ENCODE measurements at regions not wholly inside any gene's neighbourhood (a gene's known extent, or its start where the extent isn't known, plus 50 kb on each side); places are given as distances from the start of the nearest gene placed in this dataset.

- DNase-seq (ENCODE audit: low read depth), result no peak
- Histone ChIP-seq H3K27me3 (ENCODE audit: control insufficient read depth, insufficient read depth, low read length) (no peaks in the 10 kb centered on the region), H3K36me3 (ENCODE audit: control insufficient read depth, insufficient read depth, low read length) (no peaks in the 10 kb centered on the region), H3K4me3 (ENCODE audit: low read depth, low read length) (no peak overlapping the region)
- no peak for TF ChIP-seq CTCF (IDR thresholded peaks at IDR 0.05; ENCODE audit: insufficient read depth, low read depth, low read length)
- POLR2A ChIA-PET, result no interaction called here
- CTCF ChIA-PET, result interaction anchor here (0.6 kb wide), 1 partner anchor 1007 kb away, joined by 3 read pairs; no protein-coding TSS in a partner anchor
Observed at GRCh38 chr22:23518376-23519187, 61.5 kb downstream of the IGLL1 start.

- no peak overlapping the region for H3K4me3 ChIP-seq (ENCODE audit: low read depth, low read length)
- no peak for DNase-seq (ENCODE audit: low read depth)
- ChIA-PET POLR2A (no interaction called here), CTCF (no interaction called here)
- H3K36me3 ChIP-seq (ENCODE audit: control insufficient read depth, insufficient read depth, low read length), result no peaks in the 10 kb centered on the region
- no peaks in the 10 kb centered on the region for H3K27me3 ChIP-seq (ENCODE audit: control insufficient read depth, insufficient read depth, low read length)
- TF ChIP-seq CTCF (IDR thresholded peaks at IDR 0.05; ENCODE audit: insufficient read depth, low read depth, low read length), result no peak
Observed at GRCh38 chr22:23517804-23518375, 62.2 kb downstream of the IGLL1 start.

- POLR2A ChIA-PET, result no interaction called here
- no peaks in the 10 kb centered on the region for H3K36me3 ChIP-seq (ENCODE audit: control insufficient read depth, insufficient read depth, low read length)
- no peak for TF ChIP-seq CTCF (IDR thresholded peaks at IDR 0.05; ENCODE audit: insufficient read depth, low read depth, low read length)
- CTCF ChIA-PET, result no interaction called here
- no peak for DNase-seq (ENCODE audit: low read depth)
- no peak overlapping the region for H3K4me3 ChIP-seq (ENCODE audit: low read depth, low read length)
- H3K27me3 ChIP-seq (ENCODE audit: control insufficient read depth, insufficient read depth, low read length), result no peaks in the 10 kb centered on the region
Observed at GRCh38 chr22:23516304-23516703, 63.8 kb downstream of the IGLL1 start.

- CTCF ChIA-PET, result no interaction called here
- DNase-seq (ENCODE audit: low read depth), result no peak
- Histone ChIP-seq H3K4me3 (ENCODE audit: low read depth, low read length) (no peak overlapping the region), H3K36me3 (ENCODE audit: control insufficient read depth, insufficient read depth, low read length) (no peaks in the 10 kb centered on the region), H3K27me3 (ENCODE audit: control insufficient read depth, insufficient read depth, low read length) (no peaks in the 10 kb centered on the region)
- POLR2A ChIA-PET, result no interaction called here
- no peak for TF ChIP-seq CTCF (IDR thresholded peaks at IDR 0.05; ENCODE audit: insufficient read depth, low read depth, low read length)
Observed at GRCh38 chr22:23514322-23515038, 65.6 kb downstream of the IGLL1 start.

- no peak for TF ChIP-seq CTCF (IDR thresholded peaks at IDR 0.05; ENCODE audit: insufficient read depth, low read depth, low read length)
- H3K36me3 ChIP-seq (ENCODE audit: control insufficient read depth, insufficient read depth, low read length), result no peaks in the 10 kb centered on the region
- CTCF ChIA-PET, result no interaction called here
- no peak for DNase-seq (ENCODE audit: low read depth)
- POLR2A ChIA-PET, result no interaction called here
- H3K27me3 ChIP-seq (ENCODE audit: control insufficient read depth, insufficient read depth, low read length), result no peaks in the 10 kb centered on the region
- H3K4me3 ChIP-seq (ENCODE audit: low read depth, low read length), result no peak overlapping the region
Observed at GRCh38 chr22:23513705-23514104, 66.4 kb downstream of the IGLL1 start.

All from BJ (cell line).